GM12892 (cell line): ENCODE measurements at regions not wholly inside any gene's neighbourhood (a gene's known extent, or its start where the extent isn't known, plus 50 kb on each side); places are given as distances from the start of the nearest gene placed in this dataset.

ENCODE experiments used
- POLR2A ChIP-seq: IDR thresholded peaks from 2 replicates; pipeline ENCODE4 v1.6.1; 2011; ENCODE audit warnings: low read depth, low read length, control low read depth
- POLR2AphosphoS5 ChIP-seq: IDR thresholded peaks from 2 replicates; pipeline ENCODE4 v1.6.1; 2011; ENCODE audit warnings: low read depth, low read length, control low read depth
- TAF1 ChIP-seq: IDR thresholded peaks from 2 replicates; pipeline ENCODE4 v1.6.1; 2011; ENCODE audit warnings: low read depth, mild to moderate bottlenecking, control low read depth, low read length, borderline replicate concordance

GRCh38 chr13:77991003-77991402 lies 72.4 kb upstream of the EDNRB start:
- TF ChIP-seq POLR2AphosphoS5, result no peak
- TF ChIP-seq POLR2A, result no peak
- no peak for TF ChIP-seq TAF1
